Loucy (cell line): ENCODE measurements at regions not wholly inside any gene's neighbourhood (a gene's known extent, or its start where the extent isn't known, plus 50 kb on each side); places are given as distances from the start of the nearest gene placed in this dataset.

Experiments
- H2AFZ ChIP-seq: fragments of 200-600 bp; sonication (generic); 2 replicates; pipeline ENCODE4 v1.6.0; 2016; ENCODE audit warnings: antibody characterized with exemption, mild to moderate bottlenecking, low read length, moderate library complexity
- H3F3A ChIP-seq: fragments of 200-600 bp; 2 replicates; pipeline ENCODE4 v1.6.0; 2016; ENCODE audit warnings: antibody characterized with exemption, low read depth, mild to moderate bottlenecking
- H3K27me3 ChIP-seq: fragments of 200-600 bp; sonication (generic); 2 replicates; pipeline ENCODE4 v1.6.1; 2014; ENCODE audit warnings: low read length, mild to moderate bottlenecking; ENCODE audit not compliant: insufficient read depth, poor library complexity, severe bottlenecking
- H3K36me3 ChIP-seq: fragments of 200-600 bp; sonication (generic); 2 replicates; pipeline ENCODE4 v1.6.1; 2016; ENCODE audit warnings: low read length; ENCODE audit not compliant: insufficient read depth
- H3K4me1 ChIP-seq: fragments of 200-600 bp; sonication (generic); 2 replicates; pipeline ENCODE4 v1.5.1; 2014; ENCODE audit warnings: low read length, mild to moderate bottlenecking; ENCODE audit not compliant: insufficient read depth, poor library complexity, severe bottlenecking
- H3K4me2 ChIP-seq: fragments of 200-600 bp; sonication (generic); 2 replicates; pipeline ENCODE4 v1.6.0; 2014; ENCODE audit warnings: antibody characterized with exemption, low read length, low read depth, mild to moderate bottlenecking; ENCODE audit not compliant: poor library complexity, severe bottlenecking
- H3K4me3 ChIP-seq: fragments of 200-600 bp; sonication (generic); 2 replicates; pipeline ENCODE4 v1.5.1; 2014; ENCODE audit warnings: low read length, mild to moderate bottlenecking, mixed read lengths; ENCODE audit not compliant: poor library complexity, severe bottlenecking
- H3K79me2 ChIP-seq: fragments of 200-600 bp; sonication (generic); 2 replicates; pipeline ENCODE4 v1.6.1; 2014; ENCODE audit warnings: low read length; ENCODE audit not compliant: insufficient read depth
- H3K9ac ChIP-seq: fragments of 200-600 bp; sonication (generic); 2 replicates; pipeline ENCODE4 v1.6.0; 2014; ENCODE audit warnings: mild to moderate bottlenecking, low read depth, low read length, moderate library complexity; ENCODE audit not compliant: poor library complexity, severe bottlenecking
- H3K9me2 ChIP-seq: fragments of 200-600 bp; sonication (generic); replicated peaks from 2 replicates; pipeline ENCODE4 v1.6.1; 2016; ENCODE audit warnings: low read depth, low read length, mixed read lengths
- H3K9me3 ChIP-seq: fragments of 200-600 bp; sonication (generic); 2 replicates; pipeline ENCODE4 v1.6.1; 2014; ENCODE audit warnings: mild to moderate bottlenecking, antibody characterized with exemption, low read length, low read depth; ENCODE audit not compliant: insufficient read depth
- H4K20me1 ChIP-seq: fragments of 200-600 bp; sonication (generic); 2 replicates; pipeline ENCODE4 v1.6.0; 2014; ENCODE audit warnings: antibody characterized with exemption, low read length, mild to moderate bottlenecking; ENCODE audit not compliant: insufficient read depth, poor library complexity, severe bottlenecking
- EZH2phosphoT487 ChIP-seq: fragments of 200-600 bp; IDR thresholded peaks from 2 replicates; pipeline ENCODE4 v1.6.1; 2018; ENCODE audit warnings: antibody characterized with exemption, mild to moderate bottlenecking, moderate library complexity, borderline replicate concordance
- TF ChIP-seq, protein P1 (sequence below): fragments of 200-600 bp; sonication (generic); conservative IDR thresholded peaks from 2 replicates; pipeline ENCODE4 v1.5.1; 2014; ENCODE audit warnings: mild to moderate bottlenecking, antibody characterized with exemption, low read length

DNA sequence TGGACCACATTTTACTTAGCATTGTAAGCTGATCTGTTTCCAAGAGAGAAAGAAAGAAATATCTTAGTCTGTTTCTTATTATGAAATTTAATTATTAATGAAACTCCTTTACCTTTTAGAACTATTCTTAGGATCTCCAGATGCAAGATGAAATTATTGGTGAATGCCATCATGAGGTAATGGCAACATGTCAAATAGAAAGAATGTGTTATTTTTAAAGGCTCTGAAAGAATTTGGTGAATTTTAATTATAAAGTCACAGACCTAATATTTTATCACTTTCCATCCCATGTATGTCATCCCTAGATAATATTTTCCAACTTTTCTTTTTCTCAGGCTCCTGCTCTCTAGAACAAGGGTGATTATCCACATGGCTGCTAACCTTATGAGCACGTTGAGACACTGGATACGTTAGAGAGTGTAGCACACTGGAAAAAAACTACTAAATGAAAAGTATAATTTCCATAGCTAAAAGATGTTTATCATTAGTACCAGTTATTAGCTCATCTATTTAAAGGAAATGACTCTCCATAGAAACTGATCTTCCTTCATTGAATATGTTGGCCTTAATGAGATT, 95.2 kb upstream of the SCG2 start:
- Histone ChIP-seq H4K20me1 (no peaks in the 10 kb centered on the region), H3K4me1 (peaks cover 7% of the 10 kb centered on the region), H3K36me3 (no peaks in the 10 kb centered on the region), H3K9me3 (no peaks in the 10 kb centered on the region), H3K4me2 (no peak overlapping the region), H3F3A (no peaks in the 10 kb centered on the region), H3K9ac (no peak overlapping the region), H3K27me3 (no peaks in the 10 kb centered on the region), H2AFZ (no peak overlapping the region), H3K79me2 (no peaks in the 10 kb centered on the region), H3K4me3 (no peak overlapping the region), H3K9me2 (no peaks in the 10 kb centered on the region; the same call in 1 of the 2 replicates)
- no peak for TF ChIP-seq EZH2phosphoT487
- TF ChIP-seq, protein P1, sequence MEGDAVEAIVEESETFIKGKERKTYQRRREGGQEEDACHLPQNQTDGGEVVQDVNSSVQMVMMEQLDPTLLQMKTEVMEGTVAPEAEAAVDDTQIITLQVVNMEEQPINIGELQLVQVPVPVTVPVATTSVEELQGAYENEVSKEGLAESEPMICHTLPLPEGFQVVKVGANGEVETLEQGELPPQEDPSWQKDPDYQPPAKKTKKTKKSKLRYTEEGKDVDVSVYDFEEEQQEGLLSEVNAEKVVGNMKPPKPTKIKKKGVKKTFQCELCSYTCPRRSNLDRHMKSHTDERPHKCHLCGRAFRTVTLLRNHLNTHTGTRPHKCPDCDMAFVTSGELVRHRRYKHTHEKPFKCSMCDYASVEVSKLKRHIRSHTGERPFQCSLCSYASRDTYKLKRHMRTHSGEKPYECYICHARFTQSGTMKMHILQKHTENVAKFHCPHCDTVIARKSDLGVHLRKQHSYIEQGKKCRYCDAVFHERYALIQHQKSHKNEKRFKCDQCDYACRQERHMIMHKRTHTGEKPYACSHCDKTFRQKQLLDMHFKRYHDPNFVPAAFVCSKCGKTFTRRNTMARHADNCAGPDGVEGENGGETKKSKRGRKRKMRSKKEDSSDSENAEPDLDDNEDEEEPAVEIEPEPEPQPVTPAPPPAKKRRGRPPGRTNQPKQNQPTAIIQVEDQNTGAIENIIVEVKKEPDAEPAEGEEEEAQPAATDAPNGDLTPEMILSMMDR: no peak

DNA sequence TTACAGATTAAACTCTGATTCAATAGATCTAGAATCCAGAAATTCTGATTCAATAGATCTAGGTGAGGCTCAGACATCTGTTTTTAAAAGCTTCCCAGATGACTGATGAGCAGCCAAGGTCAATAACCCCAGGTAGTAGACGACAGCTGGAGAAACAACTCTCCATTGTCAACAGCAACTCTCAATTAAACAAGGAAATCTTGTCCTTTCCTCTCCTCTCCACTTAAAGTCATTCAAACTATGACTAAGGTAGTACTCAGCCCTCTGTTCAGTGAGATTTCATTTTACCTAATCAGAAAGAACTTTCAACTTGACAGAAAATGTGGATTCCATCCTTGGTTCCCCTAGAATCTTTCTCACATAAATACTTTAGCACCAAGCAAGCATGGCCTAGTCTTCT, 94.6 kb upstream of the SCG2 start:
- H3K4me3 ChIP-seq: no peak overlapping the region
- no peaks in the 10 kb centered on the region for H3K79me2 ChIP-seq
- H3K9ac ChIP-seq: no peak overlapping the region
- no peak overlapping the region for H3K4me2 ChIP-seq
- no peaks in the 10 kb centered on the region; the same call in 1 of the 2 replicates for H3K9me2 ChIP-seq
- no peaks in the 10 kb centered on the region for H3F3A ChIP-seq
- no peaks in the 10 kb centered on the region for H3K9me3 ChIP-seq
- no peaks in the 10 kb centered on the region for H4K20me1 ChIP-seq
- no peaks in the 10 kb centered on the region for H3K36me3 ChIP-seq
- peaks cover 7% of the 10 kb centered on the region for H3K4me1 ChIP-seq
- TF ChIP-seq, protein P1: no peak
- no peak for TF ChIP-seq EZH2phosphoT487
- H3K27me3 ChIP-seq: no peaks in the 10 kb centered on the region
- H2AFZ ChIP-seq: no peak overlapping the region

DNA sequence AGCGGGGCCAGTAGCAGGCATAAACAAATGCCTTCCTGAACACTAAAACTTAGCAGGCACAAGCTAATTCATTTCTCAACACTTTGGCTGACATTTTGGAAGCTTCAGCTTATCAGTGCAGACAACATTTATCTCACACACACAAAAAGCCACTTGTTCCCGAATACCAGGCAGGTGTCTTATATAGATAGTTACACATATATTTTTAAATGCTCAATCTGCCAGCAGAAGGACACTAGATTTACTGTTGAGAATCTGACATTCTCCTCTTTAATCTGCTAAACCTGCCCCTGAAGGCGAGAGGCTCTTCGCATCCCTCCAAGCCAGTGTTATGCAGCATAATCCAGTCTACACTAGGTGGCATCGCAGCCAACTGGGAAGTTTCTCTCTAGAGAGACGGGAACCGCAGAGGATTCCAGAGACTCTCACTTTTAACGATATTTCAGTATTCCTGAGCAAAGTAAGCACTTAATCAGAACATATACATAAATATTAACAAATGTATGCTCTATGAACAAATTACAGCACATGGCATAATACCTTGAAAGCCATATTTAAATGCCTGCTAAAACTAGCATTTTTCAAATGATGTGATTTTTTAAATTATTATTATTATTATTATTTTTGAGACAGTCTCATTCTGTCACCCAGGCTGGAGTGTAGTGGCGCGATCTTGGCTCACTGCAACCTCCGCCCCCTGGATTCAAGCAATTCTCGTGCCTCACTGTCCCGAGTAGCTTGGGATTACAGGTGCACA, 90.2 kb upstream of the SCG2 start:
- Histone ChIP-seq H2AFZ (peak overlapping the region; percentile 25; the same call in 1 of the 2 replicates), H3K9ac (no peak overlapping the region), H3F3A (no peaks in the 10 kb centered on the region), H3K9me2 (no peaks in the 10 kb centered on the region), H3K4me2 (no peak overlapping the region), H3K4me3 (no peak overlapping the region), H4K20me1 (no peaks in the 10 kb centered on the region), H3K79me2 (no peaks in the 10 kb centered on the region), H3K27me3 (no peaks in the 10 kb centered on the region), H3K4me1 (no peaks in the 10 kb centered on the region), H3K9me3 (no peaks in the 10 kb centered on the region), H3K36me3 (no peaks in the 10 kb centered on the region)
- no peak for TF ChIP-seq EZH2phosphoT487
- TF ChIP-seq, protein P1: peak; percentile 70
